OCI-M2 (cell line): ENCODE measurements at regions not wholly inside any gene's neighbourhood (a gene's known extent, or its start where the extent isn't known, plus 50 kb on each side); places are given as distances from the start of the nearest gene placed in this dataset.

ENCODE experiments used
- DNase-seq: peaks from one replicate; lab custom pipeline; 2025; ENCODE audit not compliant: unreplicated experiment; lab: John Stamatoyannopoulos, UW

DNA sequence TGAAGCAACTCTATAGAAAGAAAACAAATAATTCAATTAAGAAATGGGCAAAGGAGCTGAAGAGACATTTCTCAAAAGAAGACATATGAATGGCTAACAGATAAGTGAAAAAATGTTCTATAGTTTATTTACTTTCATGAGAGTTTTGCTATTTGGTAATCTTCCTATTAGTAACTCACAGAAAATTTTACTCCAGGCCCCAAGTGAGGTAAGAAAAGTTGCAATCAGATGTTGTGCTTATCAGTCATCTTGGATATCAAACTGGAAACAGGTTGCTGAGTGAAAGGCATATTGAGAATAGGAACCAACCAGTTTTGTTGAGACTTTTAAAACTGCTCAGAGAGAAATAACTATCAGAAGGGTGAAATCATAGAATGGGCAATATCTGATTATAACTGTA, 1179.0 kb upstream of the ACVR2A start:
- no peak for DNase-seq

DNA sequence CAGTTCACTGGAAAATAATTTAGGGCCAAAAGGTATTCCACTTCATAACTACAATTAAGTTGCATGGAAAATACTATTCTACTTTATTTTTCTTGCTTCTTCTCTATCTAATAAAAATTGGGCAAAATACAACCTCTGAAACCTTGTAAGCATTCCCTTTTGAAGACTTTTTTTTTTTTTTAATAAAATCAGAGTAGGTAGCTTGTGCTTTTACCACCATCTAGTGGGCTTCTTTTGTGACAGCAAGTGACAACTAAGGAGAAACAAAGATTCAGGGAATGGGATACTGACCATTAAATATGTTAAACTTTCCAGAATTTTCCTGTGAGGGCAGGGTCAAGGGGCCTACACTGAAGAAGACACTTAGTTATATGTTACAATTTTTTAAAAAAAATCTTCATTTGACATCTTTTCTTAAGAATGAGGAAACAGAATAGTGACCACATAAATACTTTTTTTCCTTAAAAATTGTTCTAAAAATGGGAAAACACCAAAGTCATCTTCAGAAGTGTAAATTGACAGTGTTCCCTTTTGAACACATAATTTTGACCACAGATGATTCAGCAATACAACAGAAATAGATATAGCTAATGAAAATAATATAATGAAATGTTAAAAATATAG, 1183.2 kb upstream of the ACVR2A start:
- no peak for DNase-seq

DNA sequence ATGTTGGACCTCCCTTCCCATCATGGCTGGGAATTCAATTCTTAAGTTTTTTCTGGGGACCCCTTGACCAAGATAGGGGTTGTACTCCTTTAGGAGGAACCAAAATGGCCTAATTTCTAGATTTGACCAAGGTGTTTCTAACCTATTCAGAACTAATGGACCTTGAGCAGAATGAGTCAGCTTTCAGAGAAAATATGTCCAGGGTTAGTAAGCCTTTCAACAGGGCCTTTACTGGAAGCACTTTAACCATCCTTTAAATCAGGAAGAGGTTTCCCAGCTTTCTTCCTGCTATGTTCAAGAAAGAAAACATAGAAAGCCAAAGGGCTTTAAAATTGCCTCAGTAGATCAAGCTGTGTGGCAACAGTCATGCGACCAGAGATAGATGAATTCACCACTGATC, 1184.9 kb upstream of the ACVR2A start:
- DNase-seq: no peak

GRCh38 chr2:146652311-146652710, 1192.5 kb upstream of the ACVR2A start:
- DNase-seq: no peak

DNA sequence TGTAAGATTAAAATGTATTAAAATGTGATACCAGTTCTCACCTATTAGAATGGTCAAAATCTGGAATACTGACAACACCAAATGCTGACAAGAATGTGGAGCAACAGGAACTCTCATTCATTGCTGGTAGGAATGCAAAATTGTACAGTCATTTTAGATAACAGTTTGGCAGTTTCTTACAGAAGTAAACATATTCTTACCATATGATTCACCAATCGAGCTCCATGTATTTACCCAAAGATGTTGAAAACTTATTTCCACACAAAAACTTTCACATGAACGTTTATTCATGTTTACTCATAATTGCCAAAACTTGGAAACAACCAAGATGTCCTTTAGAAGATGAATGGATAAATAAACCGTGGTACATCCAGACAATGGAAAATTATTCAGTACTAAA, 1193.5 kb upstream of the ACVR2A start:
- no peak for DNase-seq

- no peak for DNase-seq
Observed at GRCh38 chr2:146642066-146642465, 1202.8 kb upstream of the ACVR2A start.

DNA sequence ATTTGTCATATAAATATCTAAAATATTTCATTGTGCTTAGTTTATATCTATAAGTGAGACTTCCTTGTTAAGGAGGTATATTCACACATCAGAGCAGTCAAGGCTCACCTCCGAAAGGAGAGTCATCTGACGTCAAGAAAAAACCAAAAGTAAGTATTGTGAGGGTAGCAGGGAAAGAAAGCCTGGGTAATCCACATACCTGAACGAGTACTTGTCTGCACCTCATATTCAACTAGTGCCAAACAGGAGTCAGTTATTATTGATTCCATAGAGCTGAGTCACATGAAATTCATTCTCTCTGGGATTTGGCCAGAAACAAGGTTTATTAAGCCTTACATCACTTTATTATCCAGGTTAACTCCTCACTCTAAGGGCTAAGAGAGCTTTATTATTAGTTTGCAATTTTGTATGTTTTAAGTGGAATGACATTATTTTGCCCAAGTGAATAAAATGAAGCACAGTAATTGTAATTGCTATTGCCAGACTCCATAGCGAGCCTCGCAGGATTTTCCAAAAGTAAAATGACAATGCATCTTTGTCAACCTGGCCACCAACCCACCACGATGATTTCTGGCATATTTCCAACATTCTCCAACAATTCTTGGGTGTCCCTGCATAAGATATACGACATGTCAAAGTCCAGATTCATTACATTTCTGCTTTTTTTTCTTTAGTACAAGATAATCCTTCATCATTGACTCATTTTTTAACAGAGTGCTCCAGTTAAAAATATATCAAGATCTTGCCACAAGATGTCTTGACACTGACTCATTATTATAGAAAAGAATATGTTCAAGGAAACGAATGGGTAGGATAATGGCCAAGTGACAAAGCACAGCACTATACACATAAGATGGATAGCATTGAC, 1210.4 kb upstream of the ACVR2A start:
- DNase-seq: no peak

DNA sequence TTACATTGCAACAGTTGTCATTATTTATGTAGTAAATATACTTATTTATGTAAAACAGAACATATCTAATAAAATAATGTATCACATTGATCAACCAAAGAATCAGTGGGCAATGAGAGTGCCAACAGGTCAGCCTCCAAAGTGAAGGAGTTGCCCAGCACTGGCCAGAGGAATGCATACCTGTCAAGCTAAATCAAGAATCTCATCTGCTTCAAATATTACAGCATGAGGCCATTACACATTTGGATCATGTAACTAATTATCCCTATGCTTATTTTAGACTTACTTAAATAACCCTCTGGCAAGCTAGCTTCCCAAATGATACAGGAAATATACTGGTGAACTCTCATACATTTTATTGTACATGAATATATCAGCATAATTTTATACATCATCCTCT, 1211.7 kb upstream of the ACVR2A start:
- no peak for DNase-seq

GRCh38 chr2:146632707-146633106, 1212.1 kb upstream of the ACVR2A start:
- DNase-seq: no peak

DNA sequence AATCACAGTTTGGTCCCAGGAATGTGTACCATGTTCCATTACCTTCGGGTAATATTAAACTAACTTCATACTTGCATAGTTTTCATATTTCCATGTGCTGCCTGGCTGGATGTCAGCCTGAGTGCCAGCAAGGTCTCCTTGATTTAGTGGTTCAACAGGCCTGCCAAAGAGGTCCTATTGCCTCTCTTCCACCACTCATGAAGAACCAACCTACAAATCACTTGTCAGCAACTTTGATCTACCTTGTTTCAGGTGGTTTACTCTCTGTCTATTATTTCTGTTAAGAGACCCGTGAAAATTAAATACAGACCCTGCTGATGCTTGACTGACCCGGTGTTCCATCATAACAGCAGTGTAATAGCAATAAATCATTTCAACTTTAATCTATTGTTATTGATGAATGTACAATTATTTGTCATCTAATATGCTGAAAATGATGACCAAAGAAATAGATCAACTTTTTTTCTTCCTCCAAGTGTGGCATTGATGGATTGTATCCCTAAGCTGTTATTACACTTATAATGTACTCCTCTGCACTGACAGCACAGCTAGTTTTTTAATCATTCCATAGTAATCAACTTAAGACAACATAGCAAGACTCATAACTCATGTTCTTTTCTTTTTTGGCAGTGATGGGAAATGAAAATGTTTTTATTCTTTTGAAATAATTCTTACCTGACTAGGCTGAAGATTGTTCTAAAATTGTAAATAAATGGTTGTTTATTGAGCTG, 1220.2 kb upstream of the ACVR2A start:
- DNase-seq: no peak

- DNase-seq: no peak
Observed at GRCh38 chr2:146623771-146624170, 1221.1 kb upstream of the ACVR2A start.

DNA sequence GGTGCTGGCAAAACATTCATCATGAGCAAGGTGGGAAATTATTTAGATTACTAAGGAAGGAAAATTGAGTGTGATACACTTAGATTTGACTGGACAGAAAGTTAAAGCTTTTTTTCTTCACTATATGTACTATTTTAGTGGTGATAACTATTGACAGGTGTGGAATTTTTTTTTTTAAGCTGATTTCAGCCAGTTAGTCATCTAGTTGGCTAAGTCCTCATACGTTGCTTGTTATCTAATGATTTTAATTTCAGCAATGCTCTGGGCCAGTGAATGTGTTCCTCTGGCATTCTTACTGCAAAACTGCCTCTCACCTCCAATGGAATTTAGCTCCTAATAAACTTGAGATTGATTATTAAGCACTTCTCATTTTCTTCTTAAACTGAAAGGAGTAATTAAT, 1223.2 kb upstream of the ACVR2A start:
- no peak for DNase-seq

DNA sequence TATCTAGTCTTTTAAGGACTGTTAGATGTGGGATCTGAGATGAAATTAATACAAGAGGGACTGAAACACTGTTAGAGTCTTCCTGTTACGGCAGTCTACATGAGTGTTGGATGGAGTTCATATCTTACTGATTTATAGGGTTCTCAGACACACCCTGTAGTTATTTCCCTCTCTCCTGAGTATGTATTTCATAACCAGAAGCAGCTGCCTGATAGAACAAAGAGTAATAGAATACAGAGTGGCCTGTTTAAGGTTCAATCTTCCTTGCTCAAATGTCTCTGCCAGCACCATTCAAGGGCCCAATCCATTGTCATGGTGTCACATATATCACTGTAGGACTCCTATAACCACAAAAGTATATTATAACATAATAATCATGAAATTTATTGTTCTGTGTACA, 1229.1 kb upstream of the ACVR2A start:
- DNase-seq: no peak

DNA sequence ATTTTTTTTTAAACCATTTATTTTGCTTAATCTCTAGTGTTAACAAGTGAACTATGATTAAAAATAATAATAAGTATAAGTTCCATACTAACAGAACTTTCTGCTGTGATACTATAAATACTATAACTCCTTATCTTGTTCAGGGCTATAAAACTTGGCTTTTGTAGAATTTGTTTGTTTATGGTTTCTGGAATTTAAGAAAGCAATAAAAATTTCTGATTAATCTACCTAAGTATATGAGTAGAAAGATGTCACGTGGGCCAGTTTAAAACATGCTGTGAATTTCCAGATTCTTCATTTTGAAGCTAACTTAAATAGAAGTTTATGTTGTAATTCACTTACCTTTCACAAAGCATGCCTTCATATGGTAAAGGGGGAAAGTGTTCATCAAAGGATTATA, 1236.3 kb upstream of the ACVR2A start:
- no peak for DNase-seq

DNA sequence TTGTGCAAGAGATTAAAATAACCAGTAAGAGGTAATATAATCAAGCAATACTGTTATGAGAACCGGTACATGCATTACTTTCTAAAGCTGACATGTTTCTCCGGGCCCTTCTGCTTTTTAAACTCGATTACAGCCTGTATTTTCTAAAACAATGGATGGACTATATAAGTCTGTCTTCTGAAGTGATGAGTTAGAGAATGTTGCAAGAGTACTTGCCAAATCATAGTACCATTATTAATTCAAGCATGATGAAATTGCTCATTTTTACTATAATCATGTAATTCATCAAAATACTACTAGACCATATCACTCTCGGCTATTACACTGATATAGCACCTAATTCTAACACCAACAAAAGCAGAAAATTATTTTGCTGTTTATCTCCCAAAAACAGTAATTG, 1240.3 kb upstream of the ACVR2A start:
- no peak for DNase-seq

GRCh38 chr2:146602856-146603255, 1242.0 kb upstream of the ACVR2A start:
- no peak for DNase-seq

- DNase-seq: no peak
Observed at GRCh38 chr2:146602383-146602782, 1242.4 kb upstream of the ACVR2A start.

DNA sequence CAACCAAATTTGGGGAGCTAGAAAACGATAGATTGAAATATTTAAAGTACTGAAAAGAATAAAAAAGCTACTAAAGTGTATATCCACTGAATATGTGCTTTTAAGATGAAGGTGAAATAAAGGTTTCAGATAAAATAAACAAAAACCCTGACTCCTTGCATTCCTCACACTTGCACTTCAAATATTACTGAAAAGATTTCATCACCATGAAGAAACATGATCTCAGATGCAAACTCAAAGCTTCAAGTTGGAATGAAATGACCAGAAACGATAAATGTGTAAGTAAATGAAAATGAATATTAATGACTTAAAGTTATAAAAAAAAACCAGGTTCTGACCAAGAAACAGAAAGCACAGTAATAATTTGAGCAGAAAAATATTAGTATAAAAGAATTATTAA, 1246.0 kb upstream of the ACVR2A start:
- no peak for DNase-seq

DNA sequence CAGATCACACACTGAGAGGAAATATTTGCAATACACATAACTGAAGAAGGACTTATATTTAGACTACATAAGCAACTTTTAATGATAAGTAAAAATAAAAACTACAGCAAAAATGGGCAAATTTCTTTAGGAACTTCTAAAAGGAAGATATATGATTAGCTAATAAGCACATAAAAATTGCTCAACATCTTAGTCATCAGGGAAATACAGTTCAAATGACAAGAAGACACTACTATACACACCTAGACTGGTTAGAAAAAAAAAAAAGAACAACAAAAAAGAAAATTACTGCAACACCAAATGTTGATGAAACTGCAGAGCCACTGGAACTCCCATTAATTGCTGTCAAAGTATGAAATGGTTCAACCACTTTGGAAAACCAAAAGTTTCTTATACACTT, 1247.5 kb upstream of the ACVR2A start:
- no peak for DNase-seq

DNA sequence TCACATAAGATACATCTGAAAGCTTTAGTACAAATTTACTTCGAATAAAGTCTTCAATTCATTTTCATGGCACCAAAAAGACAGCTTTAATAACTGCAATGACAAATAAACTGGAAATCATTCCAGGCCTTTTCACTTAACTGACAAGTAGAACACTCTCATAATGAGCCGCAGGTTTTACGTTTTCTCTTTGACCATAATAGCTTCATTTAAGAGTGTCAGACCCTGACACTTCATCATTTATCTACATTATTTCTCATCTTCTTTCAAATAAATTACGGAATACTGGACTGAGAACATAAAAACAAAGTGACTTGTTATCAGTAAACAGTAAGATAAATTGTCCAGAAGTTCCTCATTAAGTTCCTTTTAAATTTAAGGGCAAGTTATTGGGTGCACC, 1252.9 kb upstream of the ACVR2A start:
- no peak for DNase-seq

DNA sequence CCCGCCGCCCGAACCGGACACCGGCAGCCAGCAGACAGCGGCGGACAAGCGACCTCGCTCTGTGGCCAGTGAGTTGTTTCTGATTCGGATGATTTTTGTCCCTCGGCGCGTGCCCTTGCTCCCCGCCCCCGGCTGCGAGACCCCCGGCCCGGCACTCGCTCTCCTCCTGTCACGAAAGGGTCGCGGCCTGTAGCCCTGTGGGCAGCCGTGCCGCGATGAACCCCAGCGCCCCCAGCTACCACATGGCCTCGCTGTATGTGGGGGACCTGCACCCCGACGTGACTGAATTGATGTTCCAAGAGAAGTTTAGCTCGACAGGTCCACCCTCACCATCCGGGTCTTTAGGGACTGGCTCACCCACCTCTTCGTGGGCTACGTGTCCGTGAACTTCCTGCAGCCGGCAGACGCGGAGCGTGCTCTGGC, 1257.5 kb upstream of the ACVR2A start:
- DNase-seq: no peak

DNA sequence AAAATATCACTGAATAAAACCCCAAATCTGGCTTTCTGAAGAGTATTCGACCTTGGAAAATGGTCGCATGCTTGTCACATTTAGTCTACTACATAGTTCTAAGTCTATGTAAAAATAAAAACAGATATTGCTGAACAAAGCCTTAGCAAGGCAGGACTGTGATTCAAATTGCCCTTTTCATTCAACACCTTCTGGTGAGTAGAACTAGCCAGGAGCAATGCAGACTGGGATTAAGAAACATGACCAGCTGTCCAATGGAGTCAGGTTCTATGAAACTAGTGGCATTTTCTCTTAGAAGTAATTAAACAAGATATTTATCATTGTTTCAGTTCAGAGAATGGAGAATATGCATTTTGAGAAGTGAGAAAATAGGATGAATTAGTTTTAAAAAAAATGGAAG, 1260.5 kb upstream of the ACVR2A start:
- DNase-seq: no peak
